PC-3 (cell line): ENCODE measurements at regions not wholly inside any gene's neighbourhood (a gene's known extent, or its start where the extent isn't known, plus 50 kb on each side); places are given as distances from the start of the nearest gene placed in this dataset.
"Not testable (repeated sequence)": the region's sequence is repeated elsewhere in the genome, so short reads cannot be mapped to it uniquely, and the experiment has no call there.

ENCODE experiments used
- ATAC-seq: fragments of 200-7000 bp; cut with Tn5 transposase; 2 replicates; pipeline ENCODE4 v1.9.1; 2020; ENCODE audit warnings: mild to moderate bottlenecking, moderate library complexity
- BruUV-seq: library from RNA; stranded (reverse); fragments of 400-500 nt; replicated peaks from 2 replicates; lab custom pipeline; 2021; lab: Mats Ljungman, UMichigan
- CTCF ChIA-PET: fragments of 300-600 bp; sonication (Branson Sonifier 250); formaldehyde crosslinking; loops from one replicate; lab custom pipeline; 2022; ENCODE audit warnings: antibody characterized with exemption; lab: Charles Lee
- POLR2A ChIA-PET: fragments of 300-600 bp; sonication (Branson Sonifier 250); formaldehyde crosslinking; loops from one replicate; lab custom pipeline; 2022; ENCODE audit warnings: antibody characterized with exemption; ENCODE audit not compliant: unreplicated experiment; lab: Charles Lee
- DNase-seq: peaks from one replicate; pipeline ENCODE4 v3.0.0-alpha.2; 2015
- H2AFZ ChIP-seq: fragments of 300-600 bp; sonication (generic); 2 replicates; pipeline ENCODE4 v1.6.0; 2016; ENCODE audit warnings: antibody characterized with exemption, low read length
- H3F3A ChIP-seq: fragments of 300-600 bp; sonication (generic); one replicate; pipeline ENCODE4 v1.6.0; 2017; ENCODE audit warnings: antibody characterized with exemption, low read length, control low read depth, mild to moderate bottlenecking; ENCODE audit not compliant: unreplicated experiment
- H3K27ac ChIP-seq: fragments of 300-600 bp; sonication (generic); 2 replicates; pipeline ENCODE4 v1.5.1; 2016; ENCODE audit warnings: mild to moderate bottlenecking, low read length
- H3K27me3 ChIP-seq: fragments of 300-600 bp; sonication (generic); 2 replicates; pipeline ENCODE4 v1.6.1; 2016; ENCODE audit warnings: low read length, mixed read lengths
- H3K36me3 ChIP-seq: fragments of 300-600 bp; sonication (generic); 2 replicates; pipeline ENCODE4 v1.6.1; 2016; ENCODE audit warnings: low read depth, mixed run types, low read length, mixed read lengths
- H3K4me1 ChIP-seq: fragments of 300-600 bp; sonication (generic); 2 replicates; pipeline ENCODE4 v1.5.1; 2016; ENCODE audit warnings: low read length; ENCODE audit not compliant: insufficient read depth
- H3K4me2 ChIP-seq: fragments of 300-600 bp; sonication (generic); 2 replicates; pipeline ENCODE4 v1.6.0; 2016; ENCODE audit warnings: low read length
- H3K4me3 ChIP-seq: fragments of 300-600 bp; sonication (generic); 2 replicates; pipeline ENCODE4 v1.5.1; 2016; ENCODE audit warnings: mild to moderate bottlenecking, low read length, mixed read lengths
- H3K79me2 ChIP-seq: fragments of 300-600 bp; sonication (generic); 2 replicates; pipeline ENCODE4 v1.6.1; 2017; ENCODE audit warnings: low read length, mixed read lengths
- H3K9ac ChIP-seq: fragments of 300-600 bp; sonication (generic); 2 replicates; pipeline ENCODE4 v1.6.0; 2016; ENCODE audit warnings: mild to moderate bottlenecking, low read length
- H3K9me2 ChIP-seq: fragments of 300-600 bp; sonication (generic); replicated peaks from 2 replicates; pipeline ENCODE4 v1.6.1; 2016; ENCODE audit warnings: mixed run types, low read length, mixed read lengths
- H3K9me3 ChIP-seq: fragments of 300-600 bp; sonication (generic); 2 replicates; pipeline ENCODE4 v1.6.1; 2016; ENCODE audit warnings: low read length, mixed read lengths
- H4K20me1 ChIP-seq: fragments of 300-600 bp; sonication (generic); 2 replicates; pipeline ENCODE4 v1.6.1; 2016; ENCODE audit warnings: low read length, mixed read lengths
- EZH2 ChIP-seq: fragments of 300-600 bp; sonication (generic); IDR thresholded peaks from one replicate; pipeline ENCODE4 v1.6.1; 2017; ENCODE audit warnings: antibody characterized with exemption, mild to moderate bottlenecking, low read length; ENCODE audit not compliant: unreplicated experiment
- EZH2phosphoT487 ChIP-seq: fragments of 300-600 bp; sonication (generic); IDR thresholded peaks from 2 replicates; pipeline ENCODE4 v1.6.1; 2018; ENCODE audit warnings: mild to moderate bottlenecking, antibody characterized with exemption, low read length, borderline replicate concordance
- intact Hi-C: fragments of 100-400 bp; cut with micrococcal nuclease; formaldehyde crosslinking; loops from 2 replicates; pipeline ENCODE4 v1.9.0; 2023
- TF ChIP-seq, protein P1 (sequence below): fragments of 300-600 bp; sonication (generic); conservative IDR thresholded peaks from 2 replicates; pipeline ENCODE4 v1.5.1; 2017; ENCODE audit warnings: antibody characterized with exemption, low read depth, mild to moderate bottlenecking, low read length

DNA sequence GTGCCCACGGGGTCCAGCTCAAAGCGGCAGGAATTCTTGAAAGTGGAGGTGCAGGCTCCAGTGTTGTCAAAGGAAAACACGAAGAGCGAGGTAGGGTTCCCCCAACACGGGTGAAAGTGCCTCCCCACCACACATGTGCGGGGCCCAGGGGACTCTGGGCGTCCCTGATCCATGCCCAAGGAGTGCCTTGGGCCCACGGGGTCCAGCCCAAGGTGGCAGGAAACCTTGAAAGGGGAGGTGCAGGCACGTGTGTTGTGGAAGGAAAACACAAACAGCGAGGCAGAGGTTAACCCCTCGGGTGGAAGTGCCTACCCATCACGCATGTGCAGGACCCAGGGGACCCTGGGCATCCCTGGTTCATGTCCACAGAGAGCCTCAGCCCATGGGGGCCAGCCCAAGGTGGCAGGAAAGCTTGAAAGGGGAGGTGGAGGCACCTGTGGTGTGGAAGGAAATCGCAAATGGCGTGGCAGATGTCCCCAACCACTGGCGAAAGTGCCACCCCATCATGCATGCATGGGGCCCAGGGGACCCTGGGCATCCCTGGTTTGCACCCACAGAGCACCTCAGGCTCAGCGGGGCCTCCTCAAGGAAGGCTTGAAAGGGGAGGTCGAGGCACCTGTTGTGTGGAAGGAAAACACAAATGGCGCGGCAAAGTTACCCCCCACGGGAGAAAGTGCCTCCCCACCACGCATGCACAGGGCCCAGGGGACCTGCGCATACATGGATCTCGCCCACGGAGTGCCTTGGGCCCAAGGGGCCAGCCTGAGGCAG, 584.6 kb downstream of the ALG10 start:
- H3K4me2 ChIP-seq: no peak overlapping the region
- H3K9ac ChIP-seq: no peak overlapping the region
- ChIA-PET CTCF (no interaction called here), POLR2A (no interaction called here)
- no peaks in the 10 kb centered on the region for H3K79me2 ChIP-seq
- no peak overlapping the region for H3K4me3 ChIP-seq
- no peaks in the 10 kb centered on the region for H3F3A ChIP-seq
- no peaks in the 10 kb centered on the region for H3K9me3 ChIP-seq
- H2AFZ ChIP-seq: no peak overlapping the region
- BruUV-seq: no TSS peak
- no peaks in the 10 kb centered on the region for H3K4me1 ChIP-seq
- H4K20me1 ChIP-seq: no peaks in the 10 kb centered on the region
- 0 out of 2 replicates have a peak, but pooled peaks cover 11% of the 10 kb centered on the region for H3K27me3 ChIP-seq
- H3K27ac ChIP-seq: no peak overlapping the region
- no peak for DNase-seq
- intact Hi-C loops: no loop called here
- no peaks in the 10 kb centered on the region for H3K9me2 ChIP-seq
- no peak for ATAC-seq
- H3K36me3 ChIP-seq: no peaks in the 10 kb centered on the region
- no peak for TF ChIP-seq EZH2
- TF ChIP-seq, protein P1, sequence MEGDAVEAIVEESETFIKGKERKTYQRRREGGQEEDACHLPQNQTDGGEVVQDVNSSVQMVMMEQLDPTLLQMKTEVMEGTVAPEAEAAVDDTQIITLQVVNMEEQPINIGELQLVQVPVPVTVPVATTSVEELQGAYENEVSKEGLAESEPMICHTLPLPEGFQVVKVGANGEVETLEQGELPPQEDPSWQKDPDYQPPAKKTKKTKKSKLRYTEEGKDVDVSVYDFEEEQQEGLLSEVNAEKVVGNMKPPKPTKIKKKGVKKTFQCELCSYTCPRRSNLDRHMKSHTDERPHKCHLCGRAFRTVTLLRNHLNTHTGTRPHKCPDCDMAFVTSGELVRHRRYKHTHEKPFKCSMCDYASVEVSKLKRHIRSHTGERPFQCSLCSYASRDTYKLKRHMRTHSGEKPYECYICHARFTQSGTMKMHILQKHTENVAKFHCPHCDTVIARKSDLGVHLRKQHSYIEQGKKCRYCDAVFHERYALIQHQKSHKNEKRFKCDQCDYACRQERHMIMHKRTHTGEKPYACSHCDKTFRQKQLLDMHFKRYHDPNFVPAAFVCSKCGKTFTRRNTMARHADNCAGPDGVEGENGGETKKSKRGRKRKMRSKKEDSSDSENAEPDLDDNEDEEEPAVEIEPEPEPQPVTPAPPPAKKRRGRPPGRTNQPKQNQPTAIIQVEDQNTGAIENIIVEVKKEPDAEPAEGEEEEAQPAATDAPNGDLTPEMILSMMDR: no peak

DNA sequence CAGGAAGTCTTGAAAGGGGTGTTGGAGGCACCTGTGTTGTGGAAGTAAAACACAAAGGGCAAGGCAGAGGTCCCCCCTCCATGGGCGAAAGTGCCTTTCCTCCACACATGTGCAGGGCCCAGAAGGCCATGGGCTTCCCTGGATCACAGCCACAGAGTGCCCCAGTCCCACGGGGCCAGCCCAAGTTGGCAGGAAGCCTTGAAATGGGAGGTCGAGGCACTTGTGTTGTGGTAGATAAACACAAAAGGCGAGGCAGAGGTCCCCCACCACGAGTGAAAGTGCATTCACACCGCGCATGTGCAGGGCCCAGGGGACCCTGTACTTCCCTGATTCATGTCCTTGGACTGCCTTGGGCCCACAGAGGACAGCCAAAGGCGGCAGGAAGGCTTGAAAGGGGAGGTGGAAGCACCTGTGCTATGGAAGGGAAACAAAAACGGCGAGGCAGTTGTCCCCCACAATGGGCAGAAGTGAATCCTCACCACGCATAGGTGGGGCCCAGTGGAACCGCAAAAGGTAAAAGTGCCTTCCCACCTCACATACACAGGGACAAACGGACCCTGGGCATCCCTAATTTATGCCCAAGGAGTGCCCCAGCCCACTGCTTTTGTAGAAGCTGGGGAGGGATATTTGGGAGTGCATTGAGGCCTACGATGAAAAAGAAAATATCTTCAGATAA, 585.4 kb downstream of the ALG10 start:
- 0 out of 2 replicates have a peak, but pooled peaks cover 6% of the 10 kb centered on the region for H3K27me3 ChIP-seq
- no peak for TF ChIP-seq EZH2
- no peak for TF ChIP-seq EZH2phosphoT487
- TF ChIP-seq, protein P1: no peak
- BruUV-seq: no TSS peak
- H4K20me1 ChIP-seq: no peaks in the 10 kb centered on the region
- no peak overlapping the region for H3K27ac ChIP-seq
- ChIA-PET POLR2A (no interaction called here), CTCF (no interaction called here)
- no peak overlapping the region for H3K4me3 ChIP-seq
- ATAC-seq: no peak
- intact Hi-C loops: no loop called here
- no peaks in the 10 kb centered on the region for H3F3A ChIP-seq
- H2AFZ ChIP-seq: no peak overlapping the region
- H3K9ac ChIP-seq: no peak overlapping the region
- H3K9me2 ChIP-seq: no peaks in the 10 kb centered on the region
- H3K36me3 ChIP-seq: no peaks in the 10 kb centered on the region
- H3K9me3 ChIP-seq: no peaks in the 10 kb centered on the region
- no peak for DNase-seq
- no peaks in the 10 kb centered on the region for H3K4me1 ChIP-seq
- H3K4me2 ChIP-seq: no peak overlapping the region
- no peaks in the 10 kb centered on the region for H3K79me2 ChIP-seq

DNA sequence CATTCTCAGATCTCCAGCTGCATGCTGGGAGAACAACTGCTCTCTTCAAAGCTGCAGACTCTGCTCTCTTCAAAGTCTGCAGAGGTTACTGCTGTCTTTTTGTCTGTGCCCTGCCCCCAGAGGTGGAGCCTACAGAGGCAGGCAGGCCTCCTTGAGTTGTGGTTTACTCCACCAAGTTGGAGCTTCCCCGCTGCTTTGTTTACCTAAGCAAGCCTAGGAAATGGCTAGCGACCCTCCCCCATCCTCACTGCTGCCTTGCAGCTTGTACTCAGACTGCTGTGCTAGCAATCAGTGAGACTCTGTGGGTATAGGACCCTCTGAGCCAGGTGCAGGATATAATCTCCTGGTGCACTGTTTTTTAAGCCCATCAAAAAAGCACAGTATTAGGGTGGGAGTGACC, 591.7 kb downstream of the ALG10 start:
- not testable (repeated sequence) for ATAC-seq

More for the DNA sequence above, 591.7 kb downstream of the ALG10 start:
- H2AFZ ChIP-seq, H3K27me3 ChIP-seq, H3K79me2 ChIP-seq, H3K9me2 ChIP-seq, POLR2A ChIA-PET, H3K4me3 ChIP-seq, H3K9ac ChIP-seq, H3F3A ChIP-seq, H3K36me3 ChIP-seq, CTCF ChIA-PET, BruUV-seq, H3K27ac ChIP-seq, H3K4me2 ChIP-seq, intact Hi-C loops, DNase-seq, H3K4me1 ChIP-seq, H4K20me1 ChIP-seq: not testable (repeated sequence)
- H3K9me3 ChIP-seq: peaks cover 30% of the 10 kb centered on the region
